GM21423 (cell line): ENCODE measurements at regions not wholly inside any gene's neighbourhood (a gene's known extent, or its start where the extent isn't known, plus 50 kb on each side); places are given as distances from the start of the nearest gene placed in this dataset.

Experiments
- ATAC-seq: cut with Tn5 transposase; IDR thresholded peaks from one replicate; pipeline ENCODE4 v1.9.1; 2021; ENCODE audit warnings: mild to moderate bottlenecking, moderate library complexity; ENCODE audit not compliant: unreplicated experiment

GRCh38 chr19:29371251-29372090 is 154.3 kb upstream of the VSTM2B start:
- no peak for ATAC-seq

GRCh38 chr19:29372091-29372415 is 153.7 kb upstream of the VSTM2B start:
- ATAC-seq, result no peak

- no peak for ATAC-seq
These were observed 153.3 kb upstream of the VSTM2B start for GRCh38 chr19:29372461-29372860.

- ATAC-seq, result no peak
These were observed 152.6 kb upstream of the VSTM2B start for GRCh38 chr19:29372921-29373797.

DNA sequence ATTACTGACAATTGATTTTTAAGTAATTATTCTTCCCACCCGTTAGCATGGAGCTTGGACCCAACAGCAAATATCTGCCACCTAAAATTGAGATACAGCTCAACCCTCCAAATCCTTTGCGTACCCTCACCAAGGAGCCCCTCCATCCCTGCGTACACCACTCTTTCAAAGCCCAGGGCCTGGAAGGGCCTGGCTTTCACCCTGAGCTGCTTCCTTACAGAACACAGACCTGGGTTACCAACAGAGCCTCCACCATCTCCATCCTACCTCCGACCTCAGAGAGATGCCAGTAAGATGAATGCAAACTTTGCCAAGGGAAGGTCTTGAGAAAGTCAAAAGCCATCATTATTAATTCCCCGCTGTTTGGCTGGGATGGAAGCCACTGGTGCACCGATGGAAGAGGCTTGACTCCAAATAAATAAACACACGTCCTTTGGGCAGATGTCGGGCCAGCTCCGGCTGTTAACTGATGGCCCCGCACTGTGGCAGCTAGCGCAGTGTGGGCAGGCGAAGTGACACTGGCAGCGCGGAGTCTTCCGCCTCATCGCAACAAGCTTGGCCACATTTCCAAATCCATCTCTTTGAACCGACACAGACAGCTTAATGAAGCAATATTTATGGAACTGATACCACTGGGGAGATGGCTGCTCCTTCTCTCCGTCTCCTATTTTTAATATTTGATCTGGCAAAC is 150.2 kb upstream of the VSTM2B start:
- no peak for ATAC-seq

DNA sequence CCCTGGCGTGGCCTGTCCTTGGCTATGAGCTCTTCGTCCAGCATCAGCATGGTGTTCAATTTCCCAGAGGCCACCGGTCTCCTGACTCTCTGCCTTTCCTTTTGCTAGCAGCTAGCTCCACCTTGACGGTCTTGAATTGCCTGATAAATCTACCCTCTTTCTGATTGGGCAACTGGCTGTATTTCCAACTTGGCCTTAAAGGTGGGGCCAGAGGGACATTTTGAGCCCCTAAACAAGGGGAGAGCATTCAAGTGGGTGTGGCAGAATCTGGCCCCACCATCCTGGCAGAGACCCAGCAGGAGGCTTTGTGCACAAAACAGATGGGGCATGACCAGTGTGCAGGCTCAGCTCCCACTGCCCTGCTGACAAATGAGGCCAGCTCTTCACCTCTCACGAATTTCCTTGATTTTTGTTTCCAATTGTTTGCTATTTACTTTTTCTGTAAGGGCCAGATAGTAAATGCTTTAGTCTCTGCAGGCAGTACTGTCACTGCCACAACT is 148.9 kb upstream of the VSTM2B start:
- ATAC-seq, result no peak

- ATAC-seq, result no peak
These were observed 147.7 kb upstream of the VSTM2B start for GRCh38 chr19:29378126-29378525.

DNA sequence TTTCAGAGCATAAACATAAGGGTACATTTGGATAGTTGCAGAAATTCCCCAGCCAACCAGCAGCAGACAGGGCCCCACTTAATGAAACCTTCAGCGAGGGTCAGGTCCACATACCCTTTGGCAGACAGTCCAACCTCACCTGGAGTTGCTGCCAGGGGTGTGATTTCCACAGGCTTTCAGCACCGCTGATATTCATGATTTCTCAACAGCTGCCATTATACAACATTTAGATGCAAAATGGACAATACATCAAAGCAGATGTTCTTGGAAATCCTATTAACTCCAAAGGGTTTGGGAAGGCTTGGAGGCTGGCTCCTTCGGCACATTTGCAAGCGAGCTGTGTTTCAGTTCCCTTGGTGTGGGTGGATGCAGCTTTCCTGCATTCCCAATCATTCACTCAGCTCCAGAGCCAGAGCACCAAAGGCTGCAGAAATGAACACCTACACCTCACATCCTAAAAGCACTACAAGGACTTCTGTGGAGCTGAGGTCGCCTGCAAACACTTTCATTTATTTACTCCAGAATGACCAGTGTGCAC is 147.2 kb upstream of the VSTM2B start:
- ATAC-seq, result no peak

DNA sequence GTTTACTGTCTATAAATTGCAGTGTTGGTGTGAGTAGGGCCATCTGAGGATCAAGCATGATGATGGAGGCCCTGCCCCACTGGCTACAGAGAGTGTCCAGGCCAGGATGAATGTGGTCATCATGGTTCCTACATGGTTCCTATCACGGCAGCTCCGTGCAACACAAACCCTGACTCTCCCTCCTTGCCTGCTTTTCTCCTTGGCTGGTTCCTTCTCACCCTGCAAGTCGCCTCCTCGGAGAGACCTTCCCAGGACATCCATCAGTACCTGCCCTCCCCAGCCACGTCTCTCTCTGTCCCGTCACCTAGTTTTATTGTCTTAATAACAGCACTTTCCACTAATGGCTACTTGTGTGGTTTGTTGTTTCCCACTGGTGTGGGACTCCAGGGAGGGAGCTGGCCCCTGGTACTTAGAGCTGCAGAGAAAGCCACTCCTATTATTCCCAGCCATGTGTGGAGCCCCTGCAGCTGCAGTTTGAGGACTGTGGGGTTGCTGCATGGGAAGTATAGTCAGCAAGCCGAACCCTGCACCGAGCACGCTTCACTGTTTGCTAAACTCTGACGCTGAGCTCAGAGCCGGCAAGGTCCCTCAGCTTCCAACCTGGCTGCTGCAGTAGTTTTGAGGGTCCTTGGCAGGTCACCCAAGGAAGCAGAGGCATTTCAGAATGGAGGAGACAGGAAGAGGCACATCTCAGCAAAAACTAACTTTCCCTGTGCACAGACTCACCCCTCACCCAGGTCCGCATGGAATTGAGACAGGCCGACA is 146.4 kb upstream of the VSTM2B start:
- ATAC-seq, result no peak

DNA sequence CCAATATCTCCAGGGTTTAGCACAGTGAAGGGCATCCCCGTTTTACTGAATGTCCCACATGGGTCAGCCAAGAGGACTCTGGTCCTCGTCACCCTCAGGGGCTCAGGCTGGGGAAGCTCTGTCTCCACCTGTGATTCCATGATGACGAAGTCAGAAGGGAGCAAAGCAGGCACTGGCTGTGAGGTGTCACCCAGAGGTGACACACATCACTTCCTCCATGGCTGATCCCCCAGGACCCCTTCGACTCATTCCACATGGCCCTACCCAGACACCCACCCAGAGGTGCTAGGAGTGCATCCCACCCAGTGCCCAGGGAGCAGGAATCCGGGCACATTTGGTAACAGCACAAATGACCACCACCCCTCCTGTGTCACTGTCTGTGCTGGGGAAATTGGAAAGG is 145.2 kb upstream of the VSTM2B start:
- ATAC-seq, result no peak

- ATAC-seq, result no peak
These were observed 144.2 kb upstream of the VSTM2B start for GRCh38 chr19:29381353-29382203.

- no peak for ATAC-seq
These were observed 142.1 kb upstream of the VSTM2B start for GRCh38 chr19:29383696-29384095.

DNA sequence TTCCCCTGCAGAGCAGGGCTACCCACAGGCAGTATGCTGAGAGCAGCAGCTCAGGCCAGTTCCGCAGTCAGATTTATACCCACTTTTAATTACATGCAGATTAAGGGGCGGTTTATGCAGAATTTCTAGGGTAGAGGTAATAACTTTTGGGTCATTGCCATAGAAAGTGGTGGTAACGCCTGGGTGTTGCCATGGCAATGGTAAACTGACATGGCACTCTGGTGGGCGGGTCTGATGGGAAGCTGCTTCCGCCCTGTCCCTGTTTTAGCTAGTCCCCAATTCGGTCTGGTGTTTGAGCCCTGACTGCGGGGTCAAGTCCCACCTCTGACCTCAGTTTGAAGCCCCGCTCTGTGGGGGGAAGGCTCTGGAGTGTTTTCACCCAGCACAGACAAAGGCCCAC is 141.1 kb upstream of the VSTM2B start:
- ATAC-seq, result no peak

- no peak for ATAC-seq
These were observed 140.5 kb upstream of the VSTM2B start for GRCh38 chr19:29385191-29385795.

GRCh38 chr19:29386970-29387369 is 138.8 kb upstream of the VSTM2B start:
- ATAC-seq, result no peak

- ATAC-seq, result no peak
These were observed 138.2 kb upstream of the VSTM2B start for GRCh38 chr19:29387586-29387985.

GRCh38 chr19:29389495-29389894 is 136.3 kb upstream of the VSTM2B start:
- ATAC-seq, result no peak

DNA sequence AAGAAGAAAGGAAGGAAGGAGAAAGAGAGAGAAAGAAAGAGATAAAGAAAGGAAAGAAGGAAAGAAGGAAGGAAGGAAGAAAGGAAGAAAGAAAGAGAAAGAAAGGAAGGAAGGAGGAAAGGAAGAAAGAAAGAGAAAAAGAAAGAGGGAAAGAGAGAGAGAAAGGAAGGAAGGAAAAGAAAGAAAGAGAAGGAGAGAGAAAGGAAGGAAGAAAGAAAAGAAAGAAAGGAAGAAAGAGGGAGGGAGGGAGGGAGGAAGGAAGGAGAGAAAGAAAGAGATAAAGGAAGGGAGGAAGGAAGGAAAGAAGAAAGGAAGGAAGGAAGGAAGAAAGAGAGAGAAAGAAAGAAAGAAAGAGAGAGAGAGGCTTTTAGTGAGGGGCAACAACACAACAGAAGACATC is 135.1 kb upstream of the VSTM2B start:
- ATAC-seq, result no peak

DNA sequence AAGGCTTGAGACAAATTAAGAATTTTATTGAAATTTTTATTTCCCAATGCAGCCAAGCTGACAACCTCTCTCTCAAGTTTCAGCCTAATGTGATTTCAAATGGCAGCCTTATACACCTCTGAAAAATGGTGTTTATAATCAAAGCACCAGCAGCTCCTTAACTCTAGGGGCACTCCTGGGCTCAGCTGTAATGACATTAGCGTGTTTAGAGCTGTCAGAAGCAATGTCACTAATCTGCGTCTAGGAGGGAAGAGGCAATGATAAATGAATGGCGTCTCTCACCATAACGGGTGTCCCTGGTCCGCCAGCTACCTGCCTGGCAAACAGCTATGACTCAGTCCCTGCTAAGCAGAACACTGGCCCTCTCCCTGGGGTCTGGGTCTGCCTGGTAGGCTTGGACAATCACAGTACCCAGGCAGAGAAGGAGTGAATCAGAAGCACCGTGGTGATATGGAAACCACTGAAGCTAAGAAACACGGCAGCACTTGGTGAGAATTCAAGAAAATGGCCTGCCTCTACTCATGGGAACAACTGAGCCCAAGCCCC is 131.8 kb upstream of the VSTM2B start:
- no peak for ATAC-seq
